ENCODE measurements at regions not wholly inside any gene's neighbourhood (a gene's known extent, or its start where the extent isn't known, plus 50 kb on each side); places are given as distances from the start of the nearest gene placed in this dataset.

- no peak overlapping the region for H3K27ac Mint-ChIP-seq
- ATAC-seq (no peak), DNase-seq (ENCODE audit: low spot score) (no peak)
- TF ChIP-seq ETS1 (IDR thresholded peaks at IDR 0.05) (no peak), REST (IDR thresholded peaks at IDR 0.05; ENCODE audit: unreplicated experiment) (no peak), EZH2phosphoT487 (IDR thresholded peaks at IDR 0.05; ENCODE audit: unreplicated experiment) (no peak), POLR2AphosphoS5 (IDR thresholded peaks at IDR 0.05; ENCODE audit: low read depth) (no peak), STAT1 (IDR thresholded peaks at IDR 0.05; ENCODE audit: unreplicated experiment) (no peak), NANOG (IDR thresholded peaks at IDR 0.05; ENCODE audit: borderline replicate concordance) (no peak)
- Histone ChIP-seq H3K79me2 (replicated peaks; ENCODE audit: insufficient read depth) (no peaks in the 10 kb centered on the region), H3K27me3 (ENCODE audit: insufficient read depth) (no peaks in the 10 kb centered on the region), H2AFZ (no peak overlapping the region), H3K27ac (ENCODE audit: low read depth) (no peak overlapping the region), H4K20me1 (replicated peaks; ENCODE audit: insufficient read depth) (no peaks in the 10 kb centered on the region), H3F3A (replicated peaks; ENCODE audit: low read depth) (no peaks in the 10 kb centered on the region), H3K4me1 (ENCODE audit: insufficient read depth) (no peaks in the 10 kb centered on the region), H3K36me3 (ENCODE audit: insufficient read depth) (no peaks in the 10 kb centered on the region), H3K9me2 (ENCODE audit: insufficient read depth) (no peaks in the 10 kb centered on the region; the same call in 1 of the 2 replicates), H3K4me2 (no peak overlapping the region), H3K4me3 (no peak overlapping the region)
- no peaks in the 10 kb centered on the region for H3K27me3 Mint-ChIP-seq (ENCODE audit: insufficient read depth, low read depth, poor library complexity)
- H3K36me3 Mint-ChIP-seq (ENCODE audit: low read depth), result no peaks in the 10 kb centered on the region
- H3K9me3 Mint-ChIP-seq, result no peaks in the 10 kb centered on the region
- no peak overlapping the region for H3K4me3 Mint-ChIP-seq
- peaks cover 12% of the 10 kb centered on the region for H3K4me1 Mint-ChIP-seq
Observed at GRCh38 chr3:147301781-147302180, 104.6 kb downstream of the ZIC4 start.

- H3K79me2 ChIP-seq (replicated peaks; ENCODE audit: insufficient read depth), result no peaks in the 10 kb centered on the region
- Mint-ChIP-seq H3K36me3 (ENCODE audit: low read depth) (no peaks in the 10 kb centered on the region), H3K27me3 (ENCODE audit: insufficient read depth, low read depth, poor library complexity) (no peaks in the 10 kb centered on the region), H3K4me3 (no peak overlapping the region), H3K27ac (no peak overlapping the region), H3K9me3 (no peaks in the 10 kb centered on the region), H3K4me1 (peaks cover 12% of the 10 kb centered on the region)
- H3K9me2 ChIP-seq (ENCODE audit: insufficient read depth), result no peaks in the 10 kb centered on the region; the same call in 1 of the 2 replicates
- DNase-seq (ENCODE audit: low spot score), result no peak
- no peaks in the 10 kb centered on the region for H3K27me3 ChIP-seq (ENCODE audit: insufficient read depth)
- H4K20me1 ChIP-seq (replicated peaks; ENCODE audit: insufficient read depth), result no peaks in the 10 kb centered on the region
- H3K4me1 ChIP-seq (ENCODE audit: insufficient read depth), result no peaks in the 10 kb centered on the region
- no peak overlapping the region for H3K27ac ChIP-seq (ENCODE audit: low read depth)
- no peak overlapping the region; the same call in 1 of the 2 replicates for H2AFZ ChIP-seq
- H3K4me2 ChIP-seq, result no peak overlapping the region
- no peak for ATAC-seq
- H3K4me3 ChIP-seq, result no peak overlapping the region
- H3F3A ChIP-seq (replicated peaks; ENCODE audit: low read depth), result no peaks in the 10 kb centered on the region
- H3K36me3 ChIP-seq (ENCODE audit: insufficient read depth), result no peaks in the 10 kb centered on the region
- TF ChIP-seq REST (IDR thresholded peaks at IDR 0.05; ENCODE audit: unreplicated experiment), result no peak
- no peak for TF ChIP-seq EZH2 (IDR thresholded peaks at IDR 0.05; ENCODE audit: low read depth, unreplicated experiment)
- TF ChIP-seq ZNF331 (CRISPR knock-in tag; IDR thresholded peaks at IDR 0.05; ENCODE audit: low read depth), result no peak
- TF ChIP-seq ETS1 (IDR thresholded peaks at IDR 0.05), result no peak
- no peak for TF ChIP-seq EZH2phosphoT487 (IDR thresholded peaks at IDR 0.05; ENCODE audit: unreplicated experiment)
- TF ChIP-seq CREB1 (CRISPR knock-in tag; IDR thresholded peaks at IDR 0.05; ENCODE audit: low read depth), result no peak
Observed at GRCh38 chr3:147299656-147300055, 106.7 kb downstream of the ZIC4 start.
